Esophagus muscularis mucosa (tissue), 4 donors: ENCODE measurements at regions not wholly inside any gene's neighbourhood (a gene's known extent, or its start where the extent isn't known, plus 50 kb on each side); places are given as distances from the start of the nearest gene placed in this dataset.

Experiments
- DNase-seq: peaks from one replicate; pipeline ENCODE4 v3.0.0-alpha.2; 2017; ENCODE audit errors: extremely low spot score
- H3K27ac ChIP-seq, 4 donors: fragments of 200-600 bp; sonication (generic); replicated peaks in 1 of 4; 1 replicate in 3 of 4; 2 replicates in 1 of 4; pipeline ENCODE4 v1.5.1; 2016 to 2019; ENCODE audit warnings: mild to moderate bottlenecking in 1 of 4
- H3K27me3 ChIP-seq, 4 donors: fragments of 200-600 bp; sonication (generic); one replicate each; pipeline versions ENCODE4 v1.5.1 to v1.6.0; 2016 to 2019
- H3K36me3 ChIP-seq, 4 donors: fragments of 200-600 bp; sonication (generic); one replicate each; pipeline ENCODE4 v1.5.1; 2016 to 2019
- H3K4me1 ChIP-seq, 4 donors: fragments of 200-600 bp; sonication (generic); one replicate each; pipeline ENCODE4 v1.5.1; 2016 to 2019
- H3K4me3 ChIP-seq, 4 donors: fragments of 200-600 bp; sonication (generic); 1 replicate in 2 of 4; 2 replicates in 2 of 4; pipeline ENCODE4 v1.5.1; 2016 to 2019; ENCODE audit warnings: mild to moderate bottlenecking in 4 of 4, moderate library complexity in 1 of 4
- H3K9me3 ChIP-seq, 4 donors: fragments of 200-600 bp; sonication (generic); 1 replicate in 3 of 4; 2 replicates in 1 of 4; pipeline ENCODE4 v1.5.1; 2016 to 2019
- CTCF ChIP-seq, 3 experiments: fragments of 200-600 bp in 2 of 3; fragments of 450-650 bp in 1 of 3; sonication (generic) in 2 of 3; IDR thresholded peaks; one replicate each; pipeline ENCODE4 v1.5.1; 2017 to 2019; ENCODE audit warnings: antibody characterized with exemption in 3 of 3, mild to moderate bottlenecking in 2 of 3, moderate library complexity in 1 of 3
- EP300 ChIP-seq: sonication (generic); formaldehyde crosslinking; IDR thresholded peaks from one replicate; pipeline ENCODE4 v1.6.1; 2017; ENCODE audit warnings: antibody characterized with exemption
- POLR2A ChIP-seq: fragments of 450-650 bp; IDR thresholded peaks from one replicate; pipeline ENCODE4 v1.6.1; 2017; ENCODE audit warnings: antibody characterized with exemption, moderate library complexity, mild to moderate bottlenecking, low read depth
- POLR2AphosphoS5 ChIP-seq, 2 donors: sonication (generic); formaldehyde crosslinking; IDR thresholded peaks; one replicate each; pipeline ENCODE4 v1.6.1; 2017; ENCODE audit warnings: antibody characterized with exemption in 2 of 2
- WGBS: methylation state at CpG from one replicate; pipeline ENCODE4 v1.1.5; 2018; 5-methylcytosine and 5-hydroxymethylcytosine counted together
- intact Hi-C: fragments of 100-400 bp; cut with DNase I; formaldehyde crosslinking; loops from one replicate; pipeline ENCODE4 v1.15.1; 2023

- no peak for DNase-seq
- H3K4me1 ChIP-seq = peaks cover 0 to 11% (median 9%) of the 10 kb centered on the region in 4 donors
- no peaks in the 10 kb centered on the region for H3K9me3 ChIP-seq
- intact Hi-C loops = no loop called here
- H3K36me3 ChIP-seq = no peaks in the 10 kb centered on the region
- H3K27ac ChIP-seq = no peak overlapping the region
- WGBS = 72% methylated on average over 5 of the region's 5 CpGs
- no peak for TF ChIP-seq CTCF (IDR thresholded peaks at IDR 0.05)
- TF ChIP-seq POLR2AphosphoS5 (IDR thresholded peaks at IDR 0.05) = no peak
- no peaks in the 10 kb centered on the region for H3K27me3 ChIP-seq
- H3K4me3 ChIP-seq = no peak overlapping the region
Observed at GRCh38 chr22:27269751-27270543, 531.6 kb downstream of the MN1 start.

DNA sequence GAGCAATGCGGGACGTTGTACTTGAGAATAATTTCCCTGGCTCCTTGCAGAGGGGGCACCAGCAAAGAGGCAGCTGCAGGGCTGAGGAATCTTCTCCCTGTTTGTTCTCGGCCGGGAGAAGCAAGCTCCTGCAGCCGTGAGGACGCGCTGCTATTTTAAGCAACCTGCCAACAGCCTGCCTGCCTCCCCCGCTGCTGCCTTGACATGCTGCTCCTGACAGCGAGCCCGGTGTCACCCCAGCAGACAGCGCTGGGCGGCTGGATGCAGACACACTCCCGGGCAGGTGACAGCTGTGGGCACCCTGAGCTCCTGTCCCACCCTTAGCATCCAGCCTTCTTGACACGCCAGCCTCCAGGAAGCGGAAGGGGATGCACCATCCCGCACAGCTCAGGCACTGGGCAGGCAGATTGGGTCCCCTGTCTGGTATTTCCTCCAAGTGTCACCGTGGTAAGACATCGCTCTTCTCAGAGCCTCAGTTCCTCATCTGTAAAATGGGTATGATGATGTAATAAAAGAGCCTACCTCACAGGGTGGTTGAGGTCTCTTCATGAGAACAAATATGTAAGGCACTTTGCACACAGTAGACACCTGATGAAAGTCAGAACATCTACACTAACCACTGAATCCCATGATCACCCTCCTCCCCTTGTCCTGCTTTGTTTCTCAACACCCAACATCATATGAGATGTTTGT, 530.6 kb downstream of the MN1 start:
- 31% methylated on average over 11 of the region's 18 CpGs for WGBS
- no peaks in the 10 kb centered on the region for H3K27me3 ChIP-seq
- peaks cover 0 to 11% (median 9%) of the 10 kb centered on the region in 4 donors for H3K4me1 ChIP-seq
- intact Hi-C loops = no loop called here
- no peaks in the 10 kb centered on the region for H3K36me3 ChIP-seq
- no peak overlapping the region for H3K27ac ChIP-seq
- no peaks in the 10 kb centered on the region for H3K9me3 ChIP-seq
- no peak for DNase-seq
- no peak overlapping the region for H3K4me3 ChIP-seq
- TF ChIP-seq POLR2A (no peak), POLR2AphosphoS5 (IDR thresholded peaks at IDR 0.05) (no peak), CTCF (IDR thresholded peaks at IDR 0.05) (no peak), EP300 (no peak)

- H3K36me3 ChIP-seq = no peaks in the 10 kb centered on the region
- H3K27ac ChIP-seq = no peak overlapping the region
- H3K27me3 ChIP-seq = no peaks in the 10 kb centered on the region
- TF ChIP-seq POLR2AphosphoS5 (IDR thresholded peaks at IDR 0.05) (no peak), EP300 (no peak), CTCF (IDR thresholded peaks at IDR 0.05) (no peak), POLR2A (no peak)
- 78% methylated on average over 8 of the region's 8 CpGs for WGBS
- no peak overlapping the region for H3K4me3 ChIP-seq
- H3K4me1 ChIP-seq = peaks cover 0 to 11% (median 9%) of the 10 kb centered on the region in 4 donors
- H3K9me3 ChIP-seq = peaks cover 0 to 11% (median 3%) of the 10 kb centered on the region in 4 donors
- DNase-seq = no peak
- intact Hi-C loops = no loop called here
Observed at GRCh38 chr22:27273436-27273835, 528.1 kb downstream of the MN1 start.

- Histone ChIP-seq H3K27me3 (no peaks in the 10 kb centered on the region), H3K9me3 (peaks cover 0 to 11% (median 3%) of the 10 kb centered on the region in 4 donors), H3K4me1 (peaks cover 0 to 11% (median 9%) of the 10 kb centered on the region in 4 donors), H3K36me3 (no peaks in the 10 kb centered on the region), H3K4me3 (no peak overlapping the region), H3K27ac (no peak overlapping the region)
- 82% methylated on average over 10 of the region's 10 CpGs for WGBS
- TF ChIP-seq POLR2A (no peak), POLR2AphosphoS5 (IDR thresholded peaks at IDR 0.05) (no peak), CTCF (IDR thresholded peaks at IDR 0.05) (no peak), EP300 (no peak)
- no peak for DNase-seq
- intact Hi-C loops = no loop called here
Observed at GRCh38 chr22:27273853-27274252, 527.7 kb downstream of the MN1 start.
